HT-29 (cell line): ENCODE measurements at regions not wholly inside any gene's neighbourhood (a gene's known extent, or its start where the extent isn't known, plus 50 kb on each side); places are given as distances from the start of the nearest gene placed in this dataset.

ENCODE experiments used
- DNase-seq: peaks from one replicate; pipeline ENCODE4 v3.0.0-alpha.2; 2015; ENCODE audit warnings: low spot score

DNA sequence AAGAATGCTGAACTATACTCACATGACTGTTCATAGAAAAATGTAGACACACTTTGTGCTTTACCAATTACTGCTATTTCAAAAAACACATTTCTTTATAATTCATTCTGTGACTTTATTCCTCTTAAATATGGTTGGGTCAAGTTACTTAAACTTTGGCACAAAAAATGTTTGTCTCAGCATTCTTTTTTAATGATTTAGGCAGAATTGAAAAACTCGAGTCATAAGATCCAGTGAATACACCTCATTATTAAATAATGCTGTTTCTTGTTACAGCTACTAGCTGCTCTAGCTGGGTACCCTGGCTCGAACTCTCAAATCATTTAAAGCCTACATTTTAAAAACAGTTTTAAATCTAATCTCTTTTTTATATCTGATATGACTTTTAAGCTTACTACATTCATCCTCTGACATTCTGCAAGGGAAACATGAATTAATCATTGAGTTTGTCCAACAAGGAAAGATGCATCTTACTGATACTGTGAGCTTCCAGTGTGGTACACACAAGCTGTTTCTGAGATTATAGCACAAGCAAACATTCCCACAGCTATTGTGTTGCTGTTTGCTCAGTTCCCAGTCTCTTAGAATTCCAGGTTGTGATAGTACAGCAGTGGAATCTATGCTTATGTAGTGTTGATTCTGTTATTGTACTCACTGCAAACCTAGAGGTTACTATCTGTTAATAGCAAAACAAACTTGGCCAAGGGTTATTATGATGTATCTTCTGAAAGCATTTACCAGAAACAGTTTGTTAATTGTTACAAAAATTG lies 746.5 kb downstream of the USP25 start:
- DNase-seq = no peak

DNA sequence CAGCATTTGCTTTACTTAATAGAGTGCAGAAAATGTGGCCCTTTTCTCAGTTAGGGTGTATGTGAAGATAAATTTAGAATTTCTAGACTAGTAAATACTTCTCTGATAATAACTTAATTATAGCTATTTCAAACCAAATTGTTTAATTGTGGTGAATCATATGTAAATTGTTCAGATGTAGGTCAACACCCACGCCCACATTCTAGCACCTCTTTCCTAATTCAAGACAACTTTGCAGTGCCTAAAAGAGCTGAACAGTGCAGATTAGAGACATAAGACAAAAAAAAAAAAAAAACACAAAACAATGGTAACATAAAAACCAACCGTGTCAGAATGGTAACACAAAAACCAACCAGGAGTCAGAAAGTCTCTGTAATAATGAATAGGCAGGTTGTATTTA lies 758.3 kb downstream of the USP25 start:
- DNase-seq = no peak

DNA sequence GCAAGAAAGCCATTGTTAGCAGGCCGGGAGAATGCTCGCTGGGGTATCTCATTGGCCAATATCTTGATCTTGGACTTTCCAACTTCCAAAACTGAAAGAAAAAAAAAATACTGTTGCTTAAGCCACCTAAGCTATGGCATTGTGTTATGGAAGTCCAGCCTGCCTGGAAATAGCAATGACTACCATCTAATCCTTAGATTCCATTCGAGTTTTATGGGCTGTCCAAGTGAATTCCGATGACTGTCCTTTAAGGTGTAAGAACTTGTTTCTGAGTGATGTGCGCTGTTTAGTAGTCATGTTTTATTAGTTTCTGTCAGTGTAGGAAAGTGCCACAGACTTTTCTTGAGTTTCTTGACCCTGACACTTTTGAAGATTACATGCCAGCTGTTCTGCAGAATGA lies 762.6 kb downstream of the USP25 start:
- no peak for DNase-seq

DNA sequence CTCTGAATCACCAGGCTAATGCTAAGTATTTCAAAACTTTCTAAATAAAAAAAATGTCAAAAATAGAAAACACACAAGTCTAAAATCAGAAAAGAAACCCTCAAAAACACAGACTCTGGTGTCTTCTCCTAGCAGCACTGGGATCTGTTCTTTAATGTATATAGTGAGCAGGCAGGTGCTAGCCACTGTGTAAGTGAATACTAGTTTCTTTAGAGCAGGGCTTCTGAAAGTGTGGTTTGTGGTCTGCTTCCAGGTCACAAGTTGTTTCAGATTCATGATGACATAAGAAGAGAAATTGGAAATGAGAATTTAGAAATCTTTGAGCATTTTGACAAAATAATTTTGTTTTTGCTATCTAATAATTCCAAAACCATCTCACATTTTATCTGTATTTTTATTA lies 763.1 kb downstream of the USP25 start:
- DNase-seq = no peak

DNA sequence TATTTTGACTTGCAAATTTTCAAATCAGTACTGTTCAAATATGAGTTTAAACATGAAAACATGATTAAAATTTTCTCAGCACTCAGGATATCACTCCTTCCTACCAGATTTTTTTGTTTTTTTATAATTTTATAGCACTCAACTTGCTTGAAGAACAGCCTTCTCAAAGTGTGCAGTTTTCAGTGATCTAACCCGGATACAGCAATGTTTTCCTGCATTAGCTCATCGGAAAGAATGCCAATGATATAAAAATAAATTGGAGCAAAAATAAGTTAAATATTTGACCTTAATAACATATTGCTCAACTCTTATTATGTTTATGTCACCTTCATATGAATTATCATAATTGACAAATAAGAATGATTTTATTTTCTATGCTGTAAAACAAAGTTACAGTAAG lies 766.8 kb downstream of the USP25 start:
- DNase-seq = no peak

DNA sequence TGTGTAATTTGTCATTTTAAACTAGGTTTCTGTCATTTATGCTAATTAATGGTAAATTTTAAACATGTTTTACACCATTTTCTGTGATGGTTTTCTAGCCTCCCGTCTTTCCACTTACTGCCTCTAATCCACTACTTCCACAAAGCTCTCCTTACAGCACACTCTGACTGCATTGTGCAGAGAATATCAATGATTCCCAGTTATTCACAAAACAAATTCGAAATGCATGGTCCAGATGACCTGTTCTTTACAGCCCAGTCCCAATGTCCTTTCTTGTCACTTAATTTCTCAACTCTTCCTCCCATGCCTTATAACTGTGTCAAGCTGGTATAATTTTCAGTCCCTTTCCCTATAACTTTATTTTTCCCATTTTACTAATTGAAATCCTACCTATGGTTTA lies 770.5 kb downstream of the USP25 start:
- no peak for DNase-seq

DNA sequence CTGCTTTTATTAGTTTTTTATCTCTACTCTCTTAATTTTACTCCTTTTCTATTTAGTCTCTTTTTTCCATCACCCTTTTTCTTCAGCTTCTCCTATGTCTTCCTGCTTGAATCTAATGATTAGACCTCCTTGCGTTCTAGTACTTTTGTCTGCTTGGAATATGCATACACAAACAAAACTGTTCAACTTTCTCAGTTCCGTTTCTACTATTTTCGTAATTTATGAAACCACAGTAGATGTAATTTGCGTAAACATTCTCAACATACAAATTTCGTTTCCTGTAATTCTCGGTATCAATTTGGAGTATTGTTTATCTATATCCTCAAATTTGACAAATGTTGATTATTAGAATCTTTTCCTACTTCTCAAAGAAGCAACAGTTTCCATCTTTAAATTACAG lies 772.5 kb downstream of the USP25 start:
- DNase-seq = no peak

DNA sequence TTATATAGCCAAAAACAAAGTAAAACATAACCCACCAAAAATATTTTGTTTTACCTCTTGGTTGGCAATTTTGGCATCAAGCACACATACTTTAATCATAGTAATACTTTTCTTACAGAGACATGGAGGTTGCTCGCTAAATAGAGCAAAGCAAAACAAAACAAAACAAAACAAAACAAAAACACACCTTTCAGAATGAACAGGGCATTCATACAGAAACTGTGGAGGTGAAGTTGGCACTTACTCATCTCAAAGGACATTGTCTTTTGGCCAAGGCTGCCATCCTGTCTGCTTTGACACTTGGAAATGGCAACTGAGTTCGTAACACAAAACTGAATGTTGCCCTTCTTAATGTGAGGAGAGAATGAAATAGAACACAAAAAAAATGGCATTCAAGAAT lies 773.1 kb downstream of the USP25 start:
- no peak for DNase-seq

DNA sequence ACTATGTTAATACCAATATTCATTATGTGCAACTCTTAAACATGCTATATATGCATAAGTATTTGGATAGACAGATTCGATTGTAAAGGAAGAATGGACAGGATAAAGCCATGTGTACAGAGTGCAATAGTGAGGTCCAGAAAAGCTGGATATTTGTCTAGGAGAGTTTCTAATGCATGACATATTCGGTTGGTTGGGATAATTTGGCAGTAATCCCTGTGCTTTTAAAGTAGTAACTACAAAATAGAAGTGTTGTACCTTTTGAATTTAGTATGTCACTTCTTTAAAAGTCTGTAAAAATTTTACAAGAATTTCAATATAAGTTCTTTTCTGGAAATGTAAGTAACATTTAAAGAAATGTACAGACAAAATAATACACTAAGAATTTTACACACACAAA lies 774.5 kb downstream of the USP25 start:
- no peak for DNase-seq

DNA sequence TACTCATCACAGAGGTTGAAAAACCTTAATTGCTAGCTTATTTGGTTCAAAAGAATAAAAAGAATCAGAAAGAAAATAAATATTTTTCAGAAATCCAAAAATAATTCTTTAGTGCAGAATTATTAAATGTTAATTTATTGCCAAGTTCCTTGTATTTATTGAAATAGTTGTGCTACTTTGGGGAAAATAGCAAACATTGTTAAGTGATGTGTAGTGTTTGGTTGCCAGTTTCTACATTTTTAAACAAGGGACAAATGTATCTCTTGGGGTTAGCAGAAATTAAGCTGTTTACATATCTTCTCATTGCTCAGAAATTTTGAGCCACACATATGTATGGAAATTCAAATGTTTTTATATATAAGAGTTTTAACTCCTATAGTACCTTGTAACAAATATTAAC lies 775.0 kb downstream of the USP25 start:
- DNase-seq = no peak

DNA sequence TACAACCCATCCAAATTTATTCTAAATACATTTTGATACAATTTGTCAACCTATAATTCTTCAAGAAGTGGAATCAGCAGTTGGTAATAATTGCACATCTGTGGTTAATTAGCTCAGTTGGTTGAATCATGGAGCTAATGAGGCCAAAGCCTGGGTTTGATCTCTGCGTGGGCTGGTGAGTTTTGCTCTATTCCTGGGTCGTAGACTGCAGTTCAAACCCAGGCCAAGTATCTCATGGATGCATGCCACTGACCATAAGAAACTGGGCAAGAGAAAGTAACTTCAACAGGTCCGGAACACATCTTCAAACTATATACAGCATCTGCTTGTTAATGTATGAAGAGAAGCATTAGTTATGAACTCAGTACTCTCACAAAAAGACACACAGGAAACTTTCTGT lies 779.7 kb downstream of the USP25 start:
- DNase-seq = no peak

DNA sequence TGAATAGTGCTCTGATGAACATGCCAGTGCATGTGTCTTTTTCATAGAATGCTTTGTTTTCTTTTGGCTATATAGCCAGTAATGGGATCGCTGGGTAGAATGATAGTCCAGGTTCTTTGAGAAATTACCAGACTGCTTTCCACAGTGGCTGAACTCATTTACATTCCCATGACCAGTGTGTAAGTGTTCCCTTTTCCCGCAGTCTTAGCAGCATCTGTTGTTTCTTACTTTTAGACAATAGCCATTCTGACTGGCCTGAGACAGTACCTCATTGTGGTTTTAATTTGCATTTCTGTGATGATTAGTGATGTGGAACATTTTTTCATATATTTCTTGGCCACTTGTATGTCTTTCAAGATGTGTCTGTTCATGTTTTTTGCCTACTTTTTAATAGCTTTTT lies 784.5 kb downstream of the USP25 start:
- no peak for DNase-seq

DNA sequence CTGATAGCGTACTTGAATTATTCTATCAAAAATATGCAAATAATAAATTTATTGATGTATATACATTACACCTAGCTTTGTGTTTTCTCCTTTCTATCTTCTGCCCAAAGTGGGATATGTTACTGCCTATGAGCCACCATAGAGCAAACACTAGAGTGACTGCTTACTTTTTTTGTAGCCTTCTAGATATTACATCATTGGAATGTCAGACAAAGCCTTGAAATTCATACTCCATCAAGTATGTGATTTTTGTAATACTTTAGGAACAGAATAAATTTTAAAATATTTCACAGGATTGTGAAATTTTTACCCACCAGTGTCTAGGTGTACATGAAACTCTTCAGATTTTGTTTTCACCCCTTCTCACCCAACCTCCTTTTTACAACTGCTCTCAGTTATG lies 787.6 kb downstream of the USP25 start:
- DNase-seq = no peak

DNA sequence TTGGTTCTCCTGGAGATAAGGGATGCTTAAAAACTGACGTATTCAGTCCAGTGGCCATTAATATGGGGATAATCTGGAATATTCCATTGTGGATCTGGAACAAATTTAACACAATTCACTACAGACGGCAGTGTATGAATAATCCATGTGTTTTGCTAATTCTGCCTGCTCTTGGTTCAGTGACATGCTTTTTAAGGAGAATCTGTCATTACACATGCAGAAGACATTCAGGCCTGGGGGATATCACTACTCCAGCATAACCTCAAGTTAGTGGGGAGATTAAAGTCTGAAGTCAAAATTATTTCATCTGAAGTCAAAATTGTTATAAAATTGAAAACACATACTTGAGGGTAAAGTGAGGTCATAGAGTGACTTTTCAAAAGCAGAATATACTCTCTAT lies 789.3 kb downstream of the USP25 start:
- no peak for DNase-seq

DNA sequence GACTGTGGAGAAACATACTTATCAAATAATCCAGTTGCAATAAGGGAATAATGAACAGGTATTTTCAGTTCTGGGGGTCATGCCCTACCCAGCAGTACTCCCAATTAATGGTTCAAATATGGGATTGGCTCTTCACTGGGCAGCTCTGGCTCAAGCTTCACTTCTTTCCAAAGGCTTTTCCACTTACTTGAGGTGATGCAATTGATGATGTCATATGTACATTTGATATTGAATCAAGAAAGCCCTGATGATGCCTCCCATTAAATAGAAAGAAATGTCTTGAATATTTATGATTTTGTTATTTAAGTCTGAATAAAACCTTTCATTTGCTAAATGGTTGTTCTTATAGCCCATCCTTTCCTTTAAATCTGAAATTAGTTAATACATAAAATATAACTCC lies 789.9 kb downstream of the USP25 start:
- DNase-seq = no peak

DNA sequence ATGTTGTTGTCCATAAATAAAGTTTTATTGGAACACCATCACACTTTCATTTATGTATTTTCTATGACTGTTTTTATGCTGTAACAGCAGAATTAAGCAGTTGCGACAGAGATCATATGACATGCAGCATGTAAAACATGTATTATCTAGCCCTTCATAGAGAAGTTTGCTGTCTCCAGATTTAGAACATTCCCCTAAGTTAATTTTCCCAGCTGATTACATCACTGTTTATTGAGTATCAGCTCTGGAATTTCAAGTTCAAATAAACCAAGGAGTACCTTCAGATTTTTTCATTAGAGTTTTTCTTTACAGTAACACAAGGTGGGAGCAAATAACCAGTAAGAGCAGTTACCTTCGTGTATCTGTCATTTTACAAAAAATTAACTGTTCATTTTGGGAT lies 792.8 kb downstream of the USP25 start:
- DNase-seq = no peak

DNA sequence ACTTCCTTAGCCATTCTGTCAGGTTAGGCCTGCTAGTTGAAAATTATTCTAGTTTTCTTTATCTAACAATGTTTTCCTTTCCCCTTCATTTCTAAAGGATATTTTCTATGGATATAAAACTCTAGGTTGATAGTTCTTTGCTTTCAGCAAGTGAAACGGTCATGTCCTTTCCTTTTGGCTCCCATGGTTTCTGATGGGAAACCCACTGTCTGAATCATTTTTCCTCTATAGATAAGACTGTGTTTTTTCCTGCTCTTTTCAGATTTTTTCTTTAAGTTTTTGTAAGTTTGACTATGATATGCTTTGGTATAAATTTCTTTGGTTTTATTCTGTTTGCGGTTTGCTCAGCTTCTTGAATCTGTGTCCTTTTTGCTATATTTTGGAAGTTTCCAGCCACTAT lies 800.9 kb downstream of the USP25 start:
- DNase-seq = no peak

DNA sequence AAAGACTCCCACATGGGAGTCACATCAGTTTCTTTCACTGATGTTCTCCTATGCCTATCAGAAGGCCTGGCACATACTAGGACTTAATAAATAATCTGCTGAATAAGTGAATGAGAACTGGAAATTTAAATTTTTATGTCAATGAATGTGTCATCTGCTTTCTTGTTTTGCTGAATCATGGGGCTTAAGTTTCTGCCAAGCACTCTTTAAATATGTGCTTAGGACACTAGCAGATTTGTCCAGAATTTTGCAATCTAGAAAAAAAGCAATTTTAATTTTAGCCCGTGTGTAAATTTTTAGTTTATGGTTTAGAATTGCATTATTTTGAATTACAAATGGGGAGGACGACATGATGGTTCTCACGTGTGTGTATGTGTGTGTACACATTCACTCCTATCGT lies 803.1 kb downstream of the USP25 start:
- no peak for DNase-seq

DNA sequence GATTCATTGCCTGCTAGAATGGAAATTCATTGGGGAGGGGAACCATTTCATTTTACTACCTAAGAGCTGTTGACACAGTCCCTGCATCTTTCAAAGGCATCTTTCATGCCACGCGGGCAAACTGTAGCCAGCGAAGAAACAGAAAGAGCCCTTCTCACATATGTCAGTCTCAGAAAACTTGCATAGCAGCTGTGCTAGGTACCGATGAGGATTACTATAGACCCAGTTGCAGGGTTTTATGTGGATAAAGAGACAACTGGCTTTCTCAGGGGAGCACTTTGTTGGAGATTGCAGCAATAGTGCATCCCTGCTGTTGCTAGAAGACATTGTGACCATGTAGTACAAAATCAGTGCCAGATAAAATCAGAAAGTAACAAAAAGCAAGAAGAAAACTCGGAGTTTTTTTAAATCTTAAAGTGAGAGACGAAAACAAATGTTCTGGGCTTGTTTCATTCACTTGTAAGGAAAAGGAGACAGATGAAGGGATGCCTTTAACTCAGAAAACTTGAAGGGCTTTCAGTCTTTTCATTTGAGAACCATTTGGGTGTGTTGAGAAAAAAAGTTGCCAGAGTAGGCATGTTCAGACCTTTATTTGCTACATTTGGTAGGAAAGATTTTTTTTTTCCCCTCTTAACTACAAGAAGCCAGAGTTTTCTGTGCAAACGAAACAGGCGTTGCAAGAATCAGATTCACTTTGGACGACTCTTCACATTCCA lies 804.1 kb downstream of the USP25 start:
- no peak for DNase-seq

DNA sequence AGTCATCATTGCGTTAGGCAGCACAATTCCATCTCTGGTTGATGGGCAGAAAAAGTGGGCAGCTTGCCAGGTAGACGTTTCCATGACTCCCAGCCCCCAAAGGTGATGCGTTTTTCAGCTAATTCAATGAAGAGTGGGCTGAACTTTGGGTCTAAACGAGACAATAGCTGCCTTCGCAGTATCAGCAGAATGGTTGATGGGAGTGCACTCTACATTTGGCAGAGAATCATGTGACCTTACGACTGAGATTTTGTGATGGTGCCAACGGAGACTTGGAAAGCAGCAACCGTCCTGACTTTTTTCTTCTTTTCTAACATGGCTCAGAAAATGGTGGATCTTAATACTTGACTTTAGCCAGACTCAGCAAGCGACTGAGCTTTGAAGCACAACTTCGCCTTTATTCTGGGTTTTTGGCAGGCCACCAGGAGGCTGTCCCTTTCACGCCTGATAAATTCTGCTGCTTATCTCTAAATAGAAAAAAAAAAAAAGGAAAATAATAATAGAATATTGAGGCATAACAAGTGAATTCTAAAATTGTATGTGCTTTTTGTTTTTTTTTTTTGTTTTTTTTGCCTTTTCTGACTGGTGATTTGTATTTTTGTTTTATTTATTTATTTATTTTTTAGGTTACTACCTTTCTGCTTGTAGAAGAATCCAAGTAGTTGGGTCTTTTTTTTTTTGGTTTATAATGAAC lies 804.8 kb downstream of the USP25 start:
- DNase-seq = no peak

DNA sequence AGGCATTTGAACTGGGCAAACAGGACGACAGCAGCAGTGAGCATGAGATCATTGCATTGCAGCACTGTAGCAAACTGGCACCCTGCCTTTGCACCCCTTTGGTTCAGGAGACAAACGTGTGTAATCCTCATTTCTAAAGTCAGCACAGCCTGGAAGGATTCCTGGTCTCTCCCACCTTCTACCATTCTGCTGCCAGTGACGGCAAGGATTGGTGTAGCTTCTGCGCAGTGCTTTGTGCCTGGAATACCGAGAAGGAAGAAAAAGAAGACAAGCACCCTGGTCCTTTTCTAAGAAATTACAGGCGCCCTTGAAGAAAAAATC lies 805.3 kb downstream of the USP25 start:
- no peak for DNase-seq

DNA sequence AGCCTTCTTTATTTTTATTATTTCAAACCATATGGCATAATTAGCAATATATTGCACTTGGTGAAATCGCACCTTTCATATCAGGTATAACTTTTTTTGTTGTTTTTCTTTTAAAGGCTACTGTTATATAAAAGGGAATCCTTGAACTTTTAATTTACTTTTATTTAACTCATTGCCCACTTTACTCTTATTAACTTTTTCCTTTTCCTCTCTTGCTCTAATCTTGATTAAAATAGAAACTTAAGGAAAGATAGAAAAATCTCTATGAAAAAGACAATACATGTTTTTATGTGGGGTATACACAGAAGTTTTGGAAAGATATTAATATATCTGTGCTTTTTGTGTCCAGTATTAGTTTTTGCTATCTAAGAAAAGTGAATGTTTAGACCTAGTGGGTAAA lies 805.8 kb downstream of the USP25 start:
- DNase-seq = no peak

DNA sequence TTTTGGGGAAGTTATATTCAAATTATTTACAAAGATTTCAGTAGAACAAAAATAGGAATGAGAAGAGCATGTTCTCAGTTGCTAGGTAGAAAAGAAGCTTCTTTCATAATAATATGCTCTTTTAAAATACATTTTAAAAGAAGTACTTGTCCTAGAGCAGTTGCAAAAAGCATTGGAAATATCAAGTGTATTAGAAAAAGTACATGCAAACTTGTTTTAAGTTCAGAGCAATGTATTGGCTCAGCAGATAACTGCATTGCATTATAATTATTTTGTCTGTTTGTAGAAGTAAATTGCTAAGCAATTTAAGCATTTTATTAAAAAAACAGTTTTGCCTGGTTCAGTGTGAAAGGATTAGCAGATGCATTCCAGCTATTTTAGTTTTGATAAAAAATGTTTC lies 806.4 kb downstream of the USP25 start:
- no peak for DNase-seq
